Activated T-cell treated with anti-CD3 and anti-CD28 coated beads for 1 hour (primary cell): ENCODE measurements at regions not wholly inside any gene's neighbourhood (a gene's known extent, or its start where the extent isn't known, plus 50 kb on each side); places are given as distances from the start of the nearest gene placed in this dataset.

Experiments
- DNase-seq: peaks from one replicate; pipeline ENCODE4 v3.0.0-alpha.2; 2020; ENCODE audit warnings: low read depth

DNA sequence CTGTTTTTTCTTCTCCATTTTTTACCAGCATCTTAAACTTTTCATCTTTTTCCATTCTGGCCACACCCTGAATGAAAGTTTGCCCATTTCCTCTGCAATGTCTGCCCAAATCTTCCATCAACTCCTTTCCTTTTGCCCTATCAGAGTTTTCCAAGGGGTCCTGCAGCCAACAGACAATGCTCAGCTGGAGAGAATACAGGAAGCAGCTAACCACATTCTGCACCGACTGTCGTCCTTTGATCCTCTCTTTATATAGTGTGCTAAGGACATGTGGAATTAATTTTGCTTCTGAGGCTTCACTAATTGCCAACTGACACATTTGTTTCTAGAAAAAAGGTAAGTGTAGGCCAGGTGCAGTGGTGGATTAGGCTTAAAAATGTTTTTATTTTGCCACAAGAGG, 50.5 kb upstream of the DLX2 start:
- no peak for DNase-seq

DNA sequence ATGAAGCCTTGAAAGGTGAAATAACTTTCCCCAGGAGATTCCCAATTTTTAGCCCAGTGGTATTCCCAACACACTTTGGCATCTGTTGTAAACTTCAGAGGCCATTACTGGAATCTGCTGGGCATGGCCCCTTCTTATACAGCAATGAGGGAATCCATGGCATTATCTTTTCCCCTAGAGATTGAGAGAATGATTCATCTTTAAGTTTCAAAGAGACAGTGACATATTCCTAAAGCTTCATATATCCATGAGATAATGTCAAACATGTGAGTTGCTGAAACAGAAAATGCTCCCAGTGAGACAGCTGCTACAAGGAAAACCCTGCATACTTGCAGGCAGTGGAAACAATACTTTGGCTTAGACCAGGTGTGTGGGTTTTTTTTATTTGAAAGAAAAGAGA, 51.1 kb upstream of the DLX2 start:
- DNase-seq: no peak

DNA sequence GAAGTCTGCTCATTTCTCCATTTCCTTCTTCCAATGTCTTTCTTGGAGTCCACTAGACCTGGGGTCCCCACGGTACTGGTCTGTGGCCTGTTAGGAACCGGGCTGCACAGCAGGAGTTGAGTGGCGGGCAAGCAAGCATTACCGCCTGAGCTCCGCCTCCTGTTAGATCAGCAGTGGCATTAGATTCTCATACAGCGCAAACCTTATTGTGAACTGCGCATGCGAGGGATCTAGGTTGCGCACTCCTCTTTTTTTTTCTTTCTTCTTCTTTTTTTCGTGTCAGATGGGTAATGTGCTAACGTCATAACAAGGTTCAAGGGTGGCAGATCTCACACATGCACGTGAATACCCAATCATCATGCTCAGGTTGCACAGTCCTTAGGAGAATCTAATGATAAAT, 53.1 kb upstream of the DLX2 start:
- no peak for DNase-seq

DNA sequence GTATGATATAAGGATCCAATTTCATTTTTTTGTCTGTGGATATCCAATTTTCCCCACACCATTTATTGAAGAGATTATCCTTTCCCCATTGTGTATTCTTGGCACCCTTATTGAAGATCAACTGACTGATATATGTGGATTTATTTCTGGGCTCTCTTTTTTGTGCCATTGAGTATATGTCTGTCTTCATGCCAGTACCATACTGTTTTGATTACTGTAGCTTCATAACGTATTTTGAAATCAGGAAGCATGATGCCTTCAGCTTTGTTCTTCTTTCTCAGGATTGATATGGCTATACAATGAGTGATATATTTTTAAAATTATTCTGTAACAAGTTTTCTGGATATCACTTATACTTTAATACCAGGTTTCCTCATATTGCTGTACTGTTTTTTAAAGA, 58.1 kb upstream of the DLX2 start:
- DNase-seq: no peak

DNA sequence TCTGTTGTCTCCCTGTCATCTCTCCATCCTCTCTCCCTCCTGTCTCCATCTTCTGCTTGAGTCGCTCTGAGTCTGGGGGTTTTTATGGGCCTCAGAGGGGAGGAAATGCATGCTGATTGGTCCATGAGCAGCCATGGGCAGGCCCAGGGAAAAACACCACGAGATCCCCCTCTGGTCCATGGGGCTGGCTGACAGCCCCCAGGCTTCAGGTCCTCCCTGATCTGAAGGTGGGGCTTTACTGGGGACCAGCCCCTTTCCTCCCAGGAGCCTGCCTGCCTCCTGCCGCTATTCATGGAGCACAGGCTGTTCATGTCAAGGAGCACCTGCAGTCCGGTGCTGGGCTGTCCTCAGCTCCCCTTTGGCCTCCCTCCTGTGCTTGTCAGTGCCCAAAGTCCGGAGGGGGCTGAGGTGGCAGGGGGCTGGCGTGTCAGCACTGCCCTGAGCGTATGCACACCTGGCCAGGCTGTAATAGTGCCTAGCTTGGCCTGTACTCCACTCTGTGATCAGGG, 59.6 kb upstream of the DLX2 start:
- DNase-seq: no peak

DNA sequence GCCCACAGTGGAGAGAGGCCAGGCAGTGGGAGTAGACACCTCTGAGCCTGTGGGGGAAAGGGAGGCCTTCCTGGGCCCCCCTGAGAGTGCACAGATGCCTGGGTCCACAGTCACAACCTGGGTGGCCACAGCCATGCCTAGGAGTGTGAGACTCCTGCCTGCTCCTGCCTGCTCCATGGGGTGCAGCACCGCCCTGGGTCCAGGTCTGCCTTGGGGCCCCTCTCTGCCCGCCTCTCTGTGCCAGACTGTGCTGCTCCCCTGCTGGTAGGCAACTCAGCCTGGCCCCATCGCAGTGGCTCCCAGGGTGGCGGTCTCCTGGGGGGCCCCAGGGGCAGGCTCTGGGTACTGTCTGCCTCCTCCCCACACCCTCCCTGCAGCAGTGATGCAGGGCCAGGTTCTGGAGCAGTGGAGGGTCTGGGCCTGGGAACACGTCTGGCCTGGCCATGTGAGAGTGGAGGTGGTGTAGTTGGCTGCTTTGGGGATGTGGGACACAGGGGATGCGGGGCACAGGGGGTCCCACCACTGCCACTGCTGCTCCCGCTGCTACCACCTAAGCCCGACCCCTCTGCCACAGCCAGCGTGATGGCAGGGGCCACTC, 60.1 kb upstream of the DLX2 start:
- DNase-seq: no peak

DNA sequence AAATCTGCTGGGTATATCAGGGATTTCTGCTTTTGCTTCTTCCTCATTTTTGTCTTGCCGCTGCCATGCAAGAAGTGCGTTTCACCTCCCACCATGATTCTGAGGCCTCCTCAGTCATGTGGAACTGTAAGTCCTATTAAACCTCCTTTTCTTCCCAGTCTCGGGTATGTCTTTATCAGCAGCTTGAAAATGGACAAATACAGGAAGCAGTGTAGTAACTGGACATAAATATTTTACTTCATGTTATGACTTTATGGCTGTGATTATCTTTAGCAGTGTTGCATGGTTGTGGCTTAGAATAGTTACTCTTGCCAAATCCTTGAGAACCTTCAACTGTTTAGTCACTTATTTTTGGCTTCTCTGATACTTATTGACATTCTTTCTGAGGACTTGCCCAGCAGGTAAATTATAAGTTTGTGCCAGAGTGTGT, 66.2 kb upstream of the DLX2 start:
- no peak for DNase-seq

DNA sequence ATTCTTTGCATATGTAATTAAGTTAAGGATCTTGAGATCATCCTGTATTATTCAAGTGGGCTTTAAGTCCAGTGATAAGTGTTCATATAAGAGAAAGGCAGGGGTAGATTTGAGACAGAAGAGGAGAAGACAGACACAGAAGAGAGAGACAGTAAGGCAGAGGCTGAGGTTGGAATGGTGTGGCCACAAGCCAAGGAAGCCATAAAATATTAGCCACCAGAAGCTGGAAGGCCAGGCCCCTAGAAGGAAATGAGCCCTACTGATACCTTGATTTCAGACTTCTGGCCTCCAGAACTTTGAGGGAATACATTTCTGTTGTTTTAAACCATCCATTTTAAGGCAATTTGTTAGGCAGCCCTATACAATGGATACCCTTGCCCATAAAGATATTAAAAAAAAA, 66.9 kb upstream of the DLX2 start:
- DNase-seq: no peak

DNA sequence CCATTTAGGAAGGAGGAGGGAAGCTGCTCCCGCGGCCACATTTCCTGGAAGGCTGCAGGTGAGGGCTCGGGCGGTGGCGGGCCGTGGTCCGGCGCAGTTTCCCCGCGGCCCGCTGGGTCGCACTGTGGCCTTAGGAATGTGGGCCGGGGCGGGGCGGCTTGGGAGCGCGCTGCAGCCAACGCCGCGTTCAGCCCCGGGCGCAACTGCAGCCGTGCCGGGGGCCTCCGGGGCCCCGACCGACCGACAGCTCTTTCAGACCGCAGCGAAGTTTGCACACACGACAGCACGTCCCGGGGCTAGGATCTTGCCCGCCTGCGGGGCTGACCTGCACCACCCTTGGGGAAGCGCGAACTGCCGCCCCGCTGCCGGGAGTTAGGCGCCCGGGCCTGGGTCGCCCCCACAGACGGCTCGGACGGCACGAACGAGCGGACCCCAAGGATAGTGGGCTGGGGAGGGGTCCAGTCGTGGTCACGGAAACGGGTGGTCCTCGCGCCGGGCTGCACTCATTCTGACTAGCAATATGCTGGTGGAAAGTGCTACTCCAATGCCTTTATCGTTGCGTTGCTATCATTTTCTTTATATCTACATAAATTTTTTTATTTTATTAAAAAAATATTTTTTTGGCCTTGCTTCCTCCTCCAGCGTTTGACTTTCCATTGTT, 69.9 kb upstream of the DLX2 start:
- DNase-seq: peak; percentile 57

DNA sequence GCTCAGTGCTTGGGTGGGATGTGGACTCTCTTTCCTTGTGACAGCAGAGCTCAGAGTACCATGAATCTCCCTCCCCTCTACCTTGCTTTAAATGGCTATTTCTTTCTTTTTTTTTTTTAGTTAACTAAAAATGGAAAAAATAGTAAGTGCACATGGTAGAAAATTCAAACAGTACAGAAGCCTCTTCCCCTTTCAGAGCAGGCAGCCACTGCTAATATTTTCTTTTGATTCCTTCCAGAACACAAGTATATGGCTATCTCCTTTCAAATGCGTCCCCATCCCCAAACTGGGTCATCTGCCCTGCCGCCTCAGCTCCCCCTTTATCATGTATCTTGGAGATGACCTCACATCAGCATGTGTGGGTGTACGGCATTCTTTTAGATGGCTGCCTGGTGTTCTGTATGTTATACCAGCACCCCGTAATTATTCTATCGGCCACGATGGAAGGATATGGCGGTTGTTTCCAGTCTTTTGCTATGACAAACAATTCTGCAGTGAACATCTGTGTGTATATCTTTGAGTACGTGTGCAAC, 70.5 kb upstream of the DLX2 start:
- no peak for DNase-seq

DNA sequence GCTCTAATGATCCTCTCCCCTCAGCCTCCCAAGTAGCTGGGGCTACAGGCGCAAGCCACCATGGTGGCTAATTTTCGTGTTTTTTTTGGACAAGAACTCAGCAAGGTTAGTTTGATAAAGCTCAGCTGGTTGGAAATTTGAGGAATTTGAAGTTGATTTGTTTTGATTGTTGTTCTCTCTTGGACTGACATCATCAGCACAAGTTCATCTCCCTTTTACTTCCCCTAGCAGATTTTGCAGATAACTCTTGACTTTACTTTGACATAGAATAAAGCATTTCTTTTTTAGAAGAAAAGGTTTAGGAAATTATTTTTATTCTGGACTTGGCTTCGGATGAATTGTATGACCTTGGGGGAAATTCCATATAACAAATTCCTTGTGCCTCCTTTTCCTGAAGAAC, 74.9 kb upstream of the DLX2 start:
- no peak for DNase-seq

DNA sequence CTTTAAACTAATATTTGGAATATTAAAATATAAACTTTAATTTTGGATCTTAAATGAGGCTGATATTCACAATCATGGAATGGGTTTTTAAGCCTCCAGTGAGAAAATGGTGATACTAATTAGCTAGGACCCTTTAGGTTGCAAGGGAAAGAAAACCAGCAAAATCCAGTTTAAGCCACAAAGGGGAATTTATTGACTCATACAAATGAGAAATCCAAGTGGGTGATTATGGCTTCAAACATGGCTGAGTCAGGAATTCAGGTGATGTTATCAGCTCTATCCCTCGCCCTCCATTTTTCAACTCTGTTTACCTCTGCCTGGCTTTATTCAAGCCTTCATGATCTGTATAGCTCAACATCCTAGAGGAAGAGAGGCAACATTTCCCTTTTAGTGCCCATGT, 75.3 kb upstream of the DLX2 start:
- no peak for DNase-seq

DNA sequence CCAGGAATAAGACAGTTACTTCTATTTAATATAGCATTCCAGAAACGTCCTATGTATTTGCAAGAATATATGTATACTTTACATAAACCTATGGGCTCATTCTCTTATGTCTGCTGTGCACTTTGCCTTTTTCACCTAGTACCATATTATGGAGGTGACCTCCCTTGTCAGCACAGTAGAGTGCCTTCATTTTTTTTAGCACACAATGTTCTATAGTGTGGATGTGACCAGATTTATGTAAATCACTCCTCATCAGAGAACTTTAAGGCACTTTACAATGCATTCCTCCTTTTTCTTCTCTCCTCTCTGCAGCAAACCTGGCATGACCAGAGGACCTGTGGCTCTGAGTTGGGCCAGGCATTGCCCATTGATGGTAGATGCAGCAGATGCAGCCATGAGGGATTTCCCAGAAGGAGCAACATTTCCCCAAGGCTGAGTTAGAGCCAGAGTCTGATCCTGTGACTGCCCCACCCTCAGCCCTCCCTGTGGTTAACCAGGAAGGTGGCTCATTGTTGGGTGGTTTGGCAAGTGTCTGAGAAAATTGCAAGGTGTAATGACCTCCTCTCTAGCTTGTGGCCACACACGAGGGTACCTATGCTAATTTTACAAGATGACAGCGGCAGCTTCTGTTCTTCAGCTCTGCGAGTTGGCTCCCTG, 76.5 kb upstream of the DLX2 start:
- no peak for DNase-seq

DNA sequence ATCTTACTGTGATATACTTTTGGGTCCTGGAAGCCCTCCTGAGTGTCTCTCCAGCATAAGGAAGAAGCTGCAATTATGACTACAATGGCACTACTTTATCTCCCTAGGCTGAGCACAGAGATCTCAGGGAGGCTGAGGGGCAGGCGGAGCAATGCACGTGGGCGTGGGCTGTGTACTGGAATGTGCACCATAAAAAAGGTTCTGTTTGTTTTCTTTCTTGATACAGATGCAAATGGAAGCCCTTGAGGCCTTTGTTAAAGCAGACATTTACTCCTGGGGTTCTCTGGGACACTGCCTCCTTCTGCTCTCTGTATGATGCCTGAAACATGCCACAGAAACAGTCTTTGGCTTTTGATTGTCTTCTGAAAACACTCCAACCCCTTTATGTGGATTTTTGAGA, 79.1 kb upstream of the DLX2 start:
- no peak for DNase-seq

DNA sequence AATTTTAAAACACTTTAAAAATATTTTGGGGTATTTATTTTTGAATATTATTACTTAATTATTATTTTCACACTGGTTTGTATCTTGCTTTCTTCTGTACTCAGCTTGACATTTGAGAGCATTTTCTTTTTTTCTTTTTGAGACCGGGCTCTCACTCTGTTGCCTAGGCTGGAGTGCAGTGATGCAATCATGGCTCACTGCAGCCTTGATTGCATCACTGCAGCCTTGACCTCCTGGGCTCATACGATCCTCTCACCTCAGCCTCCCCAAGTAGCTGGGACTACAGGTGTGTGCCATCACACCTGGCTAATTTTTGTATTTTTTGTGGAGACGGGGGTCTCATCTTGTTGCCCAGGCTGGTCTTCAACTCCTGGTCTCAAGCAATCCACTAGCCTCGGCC, 79.9 kb upstream of the DLX2 start:
- DNase-seq: no peak

DNA sequence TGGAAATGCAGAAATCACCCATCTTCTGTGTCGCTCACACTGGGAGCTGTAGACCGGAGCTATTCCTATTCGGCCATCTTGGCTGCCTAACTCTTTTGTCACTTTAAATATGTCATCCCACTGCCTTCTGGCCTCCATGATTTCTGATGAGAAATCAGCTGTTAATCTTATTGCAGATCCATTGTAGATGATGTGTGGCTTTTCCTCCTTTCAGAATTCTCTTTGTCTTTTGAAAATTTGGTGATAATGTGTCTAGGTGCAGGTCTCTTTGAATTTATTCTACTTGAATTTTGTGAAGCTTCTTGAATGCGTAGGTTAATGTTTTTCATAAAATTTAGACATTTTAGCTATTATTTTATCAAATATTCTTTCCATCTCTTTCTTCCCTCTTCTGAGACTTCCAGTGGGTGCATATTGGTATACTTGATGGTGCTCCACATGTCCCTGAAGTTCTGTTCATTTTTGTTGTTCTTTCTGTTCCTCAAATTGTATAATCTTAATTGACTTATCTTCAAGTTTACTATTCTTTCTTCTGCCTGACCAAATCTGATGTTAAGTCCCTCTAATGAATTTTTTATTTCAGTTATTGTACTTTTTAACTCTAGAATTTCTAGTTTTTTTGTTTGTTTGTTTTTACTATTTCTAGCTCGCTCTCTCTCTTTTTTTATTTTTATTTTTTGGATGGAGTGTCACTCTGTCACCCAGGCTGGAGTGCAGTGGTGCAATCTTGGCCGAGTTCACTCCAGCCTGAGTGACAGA, 90.8 kb upstream of the DLX2 start:
- no peak for DNase-seq

DNA sequence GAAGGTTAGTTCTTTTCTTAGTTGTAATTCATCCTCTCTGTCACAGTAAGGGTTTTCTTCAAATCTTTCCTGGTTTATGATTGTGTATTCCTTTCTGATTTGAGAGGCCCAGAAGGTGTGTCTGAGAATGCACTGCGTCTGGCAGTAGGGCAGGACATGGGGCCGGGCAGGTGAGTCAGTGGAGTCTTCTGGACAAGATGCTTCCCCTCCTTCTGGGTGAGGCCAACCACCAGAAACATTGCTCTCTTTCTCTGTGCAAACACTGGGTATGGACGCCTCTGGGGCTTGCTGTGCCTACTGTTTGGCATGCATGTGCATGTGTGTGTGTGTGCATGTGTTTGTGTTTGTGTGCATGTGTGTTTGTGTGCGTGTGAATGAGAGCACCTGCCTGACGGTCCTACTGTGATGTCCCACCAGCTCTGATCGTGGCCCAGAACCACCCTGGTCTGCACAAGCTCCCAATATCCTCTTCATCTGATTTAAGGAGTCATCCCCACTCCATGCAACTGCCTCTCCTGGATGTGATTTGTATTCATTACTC, 93.2 kb upstream of the DLX2 start:
- no peak for DNase-seq

DNA sequence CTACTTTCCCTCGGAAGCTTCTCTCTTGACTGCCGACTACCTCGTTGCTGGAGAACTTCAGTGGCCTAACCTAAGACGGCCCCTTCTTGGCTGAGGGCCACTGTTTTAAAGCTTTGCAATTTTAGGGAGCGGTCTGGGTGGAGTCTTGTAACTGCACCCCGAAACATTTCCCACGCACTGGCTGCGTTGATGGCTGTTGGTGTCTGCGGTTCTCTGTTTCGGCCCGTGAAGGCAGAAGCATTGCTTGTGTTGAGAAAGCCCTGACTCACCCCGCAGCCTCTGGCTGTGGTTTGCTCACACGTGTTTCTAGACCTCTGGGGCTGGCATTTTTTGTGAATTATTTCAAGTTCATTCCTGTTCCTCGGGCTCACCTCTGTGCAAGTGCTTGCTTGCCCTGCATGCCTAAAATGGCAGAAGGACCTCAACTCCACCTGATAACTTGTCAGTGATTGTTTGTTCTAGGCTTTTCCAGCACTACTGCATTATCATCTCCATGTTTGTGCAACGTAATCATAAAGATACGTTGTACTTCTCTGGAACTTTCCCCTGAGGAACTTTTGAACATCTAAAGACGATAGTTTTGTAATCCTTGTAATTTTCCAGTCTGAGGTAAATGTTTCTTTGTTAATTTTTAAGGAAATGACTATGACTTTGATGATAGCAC, 94.2 kb upstream of the DLX2 start:
- no peak for DNase-seq

DNA sequence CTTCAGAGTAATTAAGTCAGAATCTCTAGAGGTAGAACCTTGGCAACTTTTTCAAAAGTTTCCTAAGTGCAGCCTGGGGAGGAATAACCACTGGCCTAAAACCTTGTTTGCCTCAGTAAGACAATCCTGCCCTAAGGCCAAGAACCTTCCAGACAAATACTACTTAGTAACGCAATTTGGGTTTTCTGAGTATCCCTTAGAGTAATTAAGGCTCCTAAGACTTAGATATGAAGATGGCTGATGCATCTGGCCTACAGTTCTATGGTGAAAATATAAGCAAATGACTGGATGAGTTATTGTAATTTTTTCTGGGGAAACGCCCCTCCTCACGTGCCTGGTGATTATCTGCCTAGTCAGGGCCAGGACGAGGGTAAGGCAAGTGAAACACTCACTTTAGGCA, 95.7 kb upstream of the DLX2 start:
- DNase-seq: no peak

DNA sequence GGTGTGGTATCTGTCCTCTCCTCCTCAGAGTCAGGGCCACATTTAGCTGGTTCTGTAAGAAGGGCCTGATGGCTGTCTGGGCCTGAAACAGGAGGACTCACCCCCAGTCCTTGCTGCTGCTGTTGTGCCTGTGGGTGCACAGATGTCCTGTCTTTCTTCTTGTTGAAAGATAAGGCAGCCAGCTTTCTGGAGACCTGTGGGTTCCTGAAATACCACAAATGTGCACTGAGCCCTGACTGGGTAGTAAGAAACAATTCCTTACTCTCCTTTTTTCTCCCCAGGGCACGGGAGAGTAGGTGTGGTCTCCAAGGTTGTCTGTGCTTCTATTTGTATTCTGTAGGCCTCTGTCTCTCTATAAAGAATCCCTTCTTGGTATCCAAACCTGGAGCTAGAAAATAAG, 96.2 kb upstream of the DLX2 start:
- DNase-seq: no peak

DNA sequence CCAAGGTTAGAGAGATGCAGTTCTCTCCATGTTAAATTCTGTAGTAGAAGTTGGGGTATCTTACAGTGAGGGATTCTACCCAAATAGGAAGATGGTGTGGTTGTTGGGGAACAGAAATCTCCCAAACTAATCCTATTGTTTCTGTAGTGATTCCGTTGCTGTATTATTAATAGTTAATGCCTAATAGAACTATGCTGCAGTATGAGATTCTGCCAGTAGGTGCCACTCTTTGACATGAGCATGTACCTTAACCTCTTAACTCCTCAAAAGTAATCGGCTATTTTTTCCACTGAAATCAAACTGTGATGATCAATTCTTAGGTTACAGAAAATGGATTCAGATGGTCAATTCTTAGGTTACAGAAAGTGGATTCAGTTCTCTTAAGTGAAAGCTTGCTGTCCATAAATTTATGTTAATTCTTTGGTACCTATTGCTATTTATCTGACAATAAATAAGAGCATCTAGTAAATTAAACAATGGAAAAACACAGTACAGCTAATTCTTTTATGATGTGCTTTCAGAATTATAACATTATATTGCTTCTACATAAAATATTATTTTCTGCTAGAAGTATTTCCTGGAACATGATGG, 97.9 kb upstream of the DLX2 start:
- no peak for DNase-seq
